T-helper 2 cell treated with Interferon-gamma antibody and Interleukin-4, amounts not matched to agents 5 μg/mL and 100 μg/mL, for 36 hours (primary cell): ENCODE measurements at regions not wholly inside any gene's neighbourhood (a gene's known extent, or its start where the extent isn't known, plus 50 kb on each side); places are given as distances from the start of the nearest gene placed in this dataset.

Experiments
- DNase-seq: peaks from one replicate; pipeline ENCODE4 v3.0.0; 2021; ENCODE audit warnings: low spot score
- H3K27ac Mint-ChIP-seq: one replicate; pipeline ENCODE4 v1.8.0; 2021; ENCODE audit warnings: mild to moderate bottlenecking, mixed read lengths
- H3K27me3 Mint-ChIP-seq: one replicate; pipeline ENCODE4 v1.8.0; 2021; ENCODE audit warnings: low read depth, mixed read lengths
- H3K36me3 Mint-ChIP-seq: one replicate; pipeline ENCODE4 v1.8.0; 2021; ENCODE audit warnings: low read depth, mixed read lengths
- H3K4me1 Mint-ChIP-seq: one replicate; pipeline ENCODE4 v1.8.0; 2021; ENCODE audit warnings: low read depth, mixed read lengths
- H3K4me3 Mint-ChIP-seq: one replicate; pipeline ENCODE4 v1.8.0; 2022; ENCODE audit warnings: mild to moderate bottlenecking, moderate library complexity, mixed read lengths
- H3K9me3 Mint-ChIP-seq: one replicate; pipeline ENCODE4 v1.8.0; 2021; ENCODE audit warnings: mixed read lengths

DNA sequence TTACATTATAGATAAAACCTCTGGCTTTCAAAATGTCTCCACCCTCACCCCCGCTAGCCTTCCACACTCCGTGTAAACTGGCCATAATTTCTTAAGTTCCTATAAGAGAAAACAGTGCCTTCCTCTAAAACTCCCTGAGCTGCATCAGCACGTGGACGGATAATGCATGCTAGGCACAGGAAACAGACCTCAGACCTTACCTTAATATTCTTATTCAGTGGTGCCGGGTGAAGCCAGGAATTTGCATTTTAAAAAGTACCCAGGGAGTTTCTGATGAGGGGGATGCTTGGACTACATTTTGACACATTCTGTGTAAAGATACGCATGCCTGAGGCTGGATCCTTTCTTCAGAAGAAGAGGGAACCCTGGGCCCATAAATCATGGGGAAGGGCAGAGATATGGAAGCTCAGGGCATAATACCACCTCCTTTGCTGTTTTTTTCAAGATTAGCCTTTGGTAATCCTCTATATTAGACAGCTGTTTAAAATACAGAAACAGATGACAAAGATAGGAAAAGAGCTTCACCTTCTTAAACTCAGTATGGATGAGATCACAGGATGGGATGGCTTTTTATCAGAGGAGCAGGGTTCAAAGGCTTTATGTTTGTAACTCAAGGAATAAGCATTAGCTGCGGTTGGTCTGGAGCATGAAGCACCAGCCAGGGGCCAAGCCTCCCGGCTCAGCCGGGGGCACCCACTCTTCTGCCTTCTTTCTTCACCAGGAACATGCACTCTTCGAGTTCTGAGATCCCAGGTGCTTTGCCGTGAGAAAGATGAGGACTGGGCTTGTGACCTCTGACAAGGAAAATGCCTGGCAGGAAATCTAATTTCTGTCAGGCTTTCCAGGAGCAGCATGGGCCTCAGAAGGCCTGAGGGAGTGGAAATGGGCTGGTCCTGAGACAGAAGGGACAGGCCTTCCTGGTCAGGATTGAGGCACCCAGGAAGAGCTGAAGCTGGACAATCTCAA lies 218.1 kb upstream of the SOX4 start:
- Mint-ChIP-seq H3K4me3 (no peak overlapping the region), H3K4me1 (no peaks in the 10 kb centered on the region), H3K9me3 (no peaks in the 10 kb centered on the region), H3K27me3 (no peaks in the 10 kb centered on the region), H3K27ac (no peak overlapping the region), H3K36me3 (no peaks in the 10 kb centered on the region)
- DNase-seq, result no peak

DNA sequence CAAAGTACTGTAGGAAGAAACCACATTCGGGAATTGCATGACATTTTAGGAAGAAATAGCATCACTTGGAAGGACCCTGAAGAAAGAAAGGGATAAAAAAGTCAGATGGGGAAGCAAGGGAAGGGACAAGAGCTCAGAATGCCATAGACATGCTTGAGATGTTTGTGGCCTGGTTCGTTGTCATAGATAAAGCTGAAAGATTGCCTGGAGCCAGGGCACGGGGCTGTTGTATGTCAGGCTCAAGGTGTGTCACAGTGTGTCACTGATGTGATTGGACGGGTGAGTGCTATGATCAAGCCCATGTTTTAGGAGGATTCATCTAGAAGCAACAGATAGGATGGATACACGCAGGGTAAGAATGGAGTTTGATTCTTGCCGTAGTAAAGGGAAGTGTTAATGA lies 216.2 kb upstream of the SOX4 start:
- no peak for DNase-seq
- H3K36me3 Mint-ChIP-seq, result no peaks in the 10 kb centered on the region

DNA sequence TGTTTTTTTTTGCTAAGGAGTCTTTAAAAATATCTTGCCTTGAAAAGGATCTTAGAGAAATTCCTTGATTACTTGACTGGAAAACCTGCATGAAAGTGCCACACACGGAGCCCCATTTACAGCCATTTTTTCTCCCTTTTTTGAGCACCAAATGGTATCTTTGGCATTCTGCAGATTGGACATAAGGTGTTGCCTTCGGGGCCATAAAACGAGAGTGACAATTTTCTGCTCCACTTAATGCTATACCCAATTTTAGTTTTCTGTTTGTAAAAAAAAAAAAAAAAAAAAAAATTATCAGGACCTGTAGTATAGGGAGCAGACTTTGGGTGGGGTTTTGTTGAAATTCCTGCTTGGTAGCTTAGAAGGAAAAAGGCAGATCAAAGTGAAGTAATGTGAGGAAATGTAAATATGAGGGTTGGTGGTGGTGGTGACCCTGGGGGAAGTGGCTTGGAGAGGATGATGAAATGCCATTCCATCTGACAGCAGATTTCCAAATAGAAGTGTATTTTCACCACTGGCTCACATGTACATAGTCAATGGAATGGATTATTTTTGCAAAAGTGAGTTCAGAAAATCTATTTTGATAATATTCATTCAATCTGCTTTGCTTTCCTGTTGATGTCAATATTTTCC lies 212.1 kb upstream of the SOX4 start:
- no peaks in the 10 kb centered on the region for H3K9me3 Mint-ChIP-seq
- H3K27me3 Mint-ChIP-seq, result no peaks in the 10 kb centered on the region
- no peak overlapping the region for H3K4me3 Mint-ChIP-seq
- H3K36me3 Mint-ChIP-seq, result no peaks in the 10 kb centered on the region
- no peak for DNase-seq
- H3K4me1 Mint-ChIP-seq, result no peaks in the 10 kb centered on the region
- no peak overlapping the region for H3K27ac Mint-ChIP-seq

More for the DNA sequence above, 216.2 kb upstream of the SOX4 start:
- no peaks in the 10 kb centered on the region for H3K9me3 Mint-ChIP-seq
- H3K4me3 Mint-ChIP-seq, result no peak overlapping the region
- no peaks in the 10 kb centered on the region for H3K27me3 Mint-ChIP-seq
- H3K27ac Mint-ChIP-seq, result no peak overlapping the region
- no peaks in the 10 kb centered on the region for H3K4me1 Mint-ChIP-seq

DNA sequence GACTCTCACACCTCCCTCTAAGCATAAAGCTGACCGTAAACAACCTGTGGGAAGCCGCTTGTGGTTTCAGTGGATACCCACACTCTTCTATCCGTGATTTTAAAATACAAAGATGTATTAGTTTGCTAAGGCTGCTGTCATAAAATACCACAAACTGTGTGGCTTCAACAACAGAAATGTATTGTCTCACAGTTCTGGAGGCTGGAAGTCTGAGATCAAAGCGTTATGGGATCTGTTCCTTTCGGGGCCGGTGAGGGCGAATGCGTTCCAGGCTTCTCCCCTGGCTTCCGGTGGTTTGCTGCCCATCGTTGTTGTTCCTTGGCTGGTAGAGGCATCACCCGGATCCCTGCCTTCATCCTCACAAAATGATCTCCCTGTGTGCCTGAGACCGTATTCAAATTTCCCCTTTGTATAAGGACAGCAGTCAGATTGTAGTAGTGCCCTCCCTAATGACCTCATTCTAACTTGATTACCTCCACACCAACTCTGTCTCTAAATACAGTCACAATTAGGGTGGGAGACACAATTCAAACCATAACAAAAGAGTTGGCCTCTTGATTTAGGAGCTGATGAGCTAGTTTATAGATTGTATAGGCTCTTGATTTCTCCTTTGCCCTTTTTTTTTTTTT lies 210.6 kb upstream of the SOX4 start:
- DNase-seq, result no peak
- Mint-ChIP-seq H3K27ac (no peak overlapping the region), H3K27me3 (no peaks in the 10 kb centered on the region), H3K36me3 (no peaks in the 10 kb centered on the region), H3K4me3 (no peak overlapping the region), H3K4me1 (no peaks in the 10 kb centered on the region), H3K9me3 (no peaks in the 10 kb centered on the region)

DNA sequence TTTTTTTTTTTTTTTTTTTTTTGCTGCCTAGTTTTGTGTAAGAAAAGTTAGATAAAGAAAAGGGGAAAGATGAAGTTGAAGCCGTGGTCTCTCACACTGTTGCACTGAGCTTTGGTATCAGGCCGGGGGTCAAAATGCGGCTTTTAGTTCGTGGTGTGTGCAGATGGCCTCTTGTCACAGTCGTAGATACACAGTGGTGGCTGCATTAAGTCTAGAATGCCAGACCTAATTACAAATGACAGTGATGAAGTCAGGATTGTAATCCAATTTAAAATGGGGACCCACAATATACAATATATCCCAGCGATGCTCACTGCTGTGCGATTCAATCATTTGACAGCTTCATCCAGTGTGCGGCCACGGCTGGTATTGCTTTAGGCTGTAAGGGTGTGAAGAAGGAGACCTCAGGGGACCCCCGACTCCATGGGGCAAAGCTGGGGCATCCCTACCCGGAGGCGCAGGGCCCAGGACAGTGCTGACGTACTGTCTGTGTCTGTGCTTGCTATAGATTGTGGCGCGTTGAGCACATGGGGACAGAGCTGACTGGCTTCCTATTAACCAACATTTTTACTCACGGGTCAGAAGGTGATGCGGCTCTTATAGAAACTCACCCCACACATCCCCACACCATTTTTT lies 210.0 kb upstream of the SOX4 start:
- Mint-ChIP-seq H3K4me1 (no peaks in the 10 kb centered on the region), H3K27me3 (no peaks in the 10 kb centered on the region), H3K27ac (no peak overlapping the region), H3K9me3 (no peaks in the 10 kb centered on the region), H3K4me3 (no peak overlapping the region), H3K36me3 (no peaks in the 10 kb centered on the region)
- no peak for DNase-seq

DNA sequence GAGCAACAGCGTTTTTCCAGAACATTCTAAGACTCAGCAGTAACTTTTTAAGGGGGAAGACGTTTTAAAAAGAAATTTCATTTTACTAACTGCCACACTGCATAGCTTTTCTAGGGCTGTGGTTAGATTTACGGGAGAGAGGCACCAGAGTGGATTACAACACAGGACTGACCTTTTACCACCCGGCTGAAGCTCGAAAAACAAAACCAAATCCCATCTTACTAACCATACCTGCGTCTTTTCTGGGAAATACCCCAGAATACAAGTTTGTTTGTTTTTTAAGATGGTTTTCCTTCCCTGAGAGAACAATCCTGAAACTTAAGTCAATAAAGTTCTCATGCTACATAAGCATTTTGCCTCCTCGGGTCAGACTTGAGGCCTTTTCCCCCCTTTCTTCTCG lies 209.3 kb upstream of the SOX4 start:
- Mint-ChIP-seq H3K27ac (no peak overlapping the region), H3K9me3 (no peaks in the 10 kb centered on the region), H3K4me3 (no peak overlapping the region), H3K4me1 (no peaks in the 10 kb centered on the region), H3K36me3 (no peaks in the 10 kb centered on the region), H3K27me3 (no peaks in the 10 kb centered on the region)
- DNase-seq, result no peak

DNA sequence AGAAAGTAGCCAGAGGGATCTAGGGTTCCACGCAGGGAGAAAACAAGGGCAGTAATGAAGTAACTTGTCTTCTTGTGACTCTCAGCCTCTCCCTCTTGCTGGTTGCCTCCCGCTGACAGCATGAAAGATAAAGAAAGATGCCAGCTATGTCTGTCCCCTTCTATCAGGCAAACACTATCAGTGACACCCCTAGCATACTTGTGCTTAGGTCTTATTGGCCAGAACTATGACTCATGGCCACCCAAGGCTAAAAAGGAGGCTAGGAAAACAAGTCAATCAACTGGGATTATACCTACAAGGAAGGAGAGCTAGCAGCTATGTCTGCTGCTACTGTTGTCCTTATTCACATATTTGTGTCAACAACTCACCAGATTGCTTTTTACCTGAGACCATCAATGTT lies 206.8 kb upstream of the SOX4 start:
- Mint-ChIP-seq H3K27me3 (no peaks in the 10 kb centered on the region), H3K4me1 (no peaks in the 10 kb centered on the region), H3K27ac (no peak overlapping the region), H3K36me3 (no peaks in the 10 kb centered on the region), H3K4me3 (no peak overlapping the region), H3K9me3 (no peaks in the 10 kb centered on the region)
- no peak for DNase-seq

DNA sequence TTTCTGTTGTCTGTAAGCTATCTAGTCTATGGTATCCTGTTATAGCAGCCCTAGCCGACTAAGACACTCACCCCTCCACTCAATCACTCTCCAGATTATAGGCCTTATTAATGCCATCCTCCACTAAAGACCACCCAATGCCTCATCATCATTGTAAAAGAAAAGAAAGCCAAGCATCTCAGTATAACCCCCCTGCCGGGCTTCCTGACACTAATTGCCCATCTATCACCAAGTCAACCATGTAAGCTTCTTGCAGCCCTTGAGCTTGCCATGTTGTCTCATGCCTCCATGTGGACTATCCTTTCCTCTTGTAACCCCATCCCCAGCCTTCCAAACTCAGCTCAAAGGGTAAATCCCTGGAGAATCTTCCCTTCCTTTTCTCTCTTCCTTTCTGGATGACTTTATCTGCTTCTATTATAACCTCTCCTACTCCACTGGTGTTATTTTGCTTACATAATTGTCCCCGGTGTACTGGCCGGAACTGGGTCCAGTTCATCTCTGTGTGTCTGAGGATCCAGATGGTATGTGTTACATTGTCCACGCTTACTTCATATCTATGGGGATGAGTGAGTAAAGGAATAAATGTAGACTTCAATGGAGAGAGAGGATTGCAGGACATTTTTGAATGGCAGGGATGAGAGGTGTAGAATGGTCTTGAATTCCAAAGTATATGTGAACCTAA lies 202.9 kb upstream of the SOX4 start:
- H3K27ac Mint-ChIP-seq, result no peak overlapping the region
- no peaks in the 10 kb centered on the region for H3K9me3 Mint-ChIP-seq
- no peaks in the 10 kb centered on the region for H3K4me1 Mint-ChIP-seq
- DNase-seq, result no peak
- H3K27me3 Mint-ChIP-seq, result peaks cover 4% of the 10 kb centered on the region
- no peak overlapping the region for H3K4me3 Mint-ChIP-seq
- no peaks in the 10 kb centered on the region for H3K36me3 Mint-ChIP-seq

DNA sequence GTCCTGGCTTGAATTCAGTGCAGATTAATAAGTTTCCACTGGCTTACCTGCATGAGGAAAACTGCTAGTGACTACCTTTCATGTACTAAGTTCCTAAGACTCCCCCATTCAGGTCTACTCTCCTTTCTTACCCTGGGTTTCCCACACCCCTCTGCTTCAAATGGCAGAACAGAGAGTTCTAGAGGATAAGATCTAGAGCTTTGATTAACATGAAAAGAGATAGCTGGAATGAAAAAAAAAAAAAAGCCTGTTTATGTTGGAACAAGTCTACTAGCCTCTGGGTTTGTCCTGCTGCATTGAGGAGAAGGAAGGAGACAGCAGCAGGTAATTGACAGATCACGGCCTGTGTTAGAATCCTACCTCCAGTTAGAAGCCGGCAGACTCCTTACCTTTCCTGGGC lies 201.4 kb upstream of the SOX4 start:
- Mint-ChIP-seq H3K27ac (no peak overlapping the region), H3K4me3 (no peak overlapping the region), H3K27me3 (peaks cover 9% of the 10 kb centered on the region), H3K4me1 (no peaks in the 10 kb centered on the region), H3K9me3 (no peaks in the 10 kb centered on the region), H3K36me3 (no peaks in the 10 kb centered on the region)
- no peak for DNase-seq

DNA sequence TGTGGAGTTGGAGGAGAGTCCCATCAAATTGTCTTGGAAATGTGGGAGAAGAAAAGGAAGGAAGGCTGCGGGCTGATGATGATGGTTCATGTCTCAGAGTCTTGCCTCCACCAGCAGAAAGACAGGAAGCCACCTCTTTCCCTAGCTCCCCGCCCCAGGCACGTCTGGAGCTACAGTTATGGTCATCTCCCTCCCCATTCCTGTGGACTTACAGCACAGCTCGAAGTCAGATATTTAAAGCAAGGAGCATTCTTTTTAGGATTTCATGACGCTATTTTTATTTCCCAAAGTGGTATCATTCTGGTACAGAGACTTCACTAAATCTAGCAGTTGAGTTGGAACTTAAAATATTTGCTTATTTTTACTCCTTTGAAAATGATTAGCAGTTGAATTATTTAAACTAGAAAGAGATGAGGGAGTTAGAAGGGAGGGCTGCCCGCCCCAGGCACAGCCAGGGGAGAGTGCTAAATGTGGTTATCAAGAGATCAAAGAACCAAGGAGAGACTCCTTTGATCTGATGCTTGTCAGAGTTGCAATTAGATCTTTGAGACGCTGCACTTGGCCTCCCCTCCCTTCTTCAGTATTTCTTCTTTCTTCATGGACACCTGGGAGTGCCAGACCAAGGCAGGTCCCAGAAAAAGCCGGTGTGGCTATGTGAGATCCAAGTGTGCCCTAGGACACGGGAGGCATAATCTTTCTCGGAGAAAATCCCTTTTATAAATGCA lies 199.9 kb upstream of the SOX4 start:
- H3K27ac Mint-ChIP-seq, result no peak overlapping the region
- peaks cover 9% of the 10 kb centered on the region for H3K27me3 Mint-ChIP-seq
- H3K4me1 Mint-ChIP-seq, result no peaks in the 10 kb centered on the region
- no peak overlapping the region for H3K4me3 Mint-ChIP-seq
- no peak for DNase-seq
- no peaks in the 10 kb centered on the region for H3K36me3 Mint-ChIP-seq
- H3K9me3 Mint-ChIP-seq, result no peaks in the 10 kb centered on the region

DNA sequence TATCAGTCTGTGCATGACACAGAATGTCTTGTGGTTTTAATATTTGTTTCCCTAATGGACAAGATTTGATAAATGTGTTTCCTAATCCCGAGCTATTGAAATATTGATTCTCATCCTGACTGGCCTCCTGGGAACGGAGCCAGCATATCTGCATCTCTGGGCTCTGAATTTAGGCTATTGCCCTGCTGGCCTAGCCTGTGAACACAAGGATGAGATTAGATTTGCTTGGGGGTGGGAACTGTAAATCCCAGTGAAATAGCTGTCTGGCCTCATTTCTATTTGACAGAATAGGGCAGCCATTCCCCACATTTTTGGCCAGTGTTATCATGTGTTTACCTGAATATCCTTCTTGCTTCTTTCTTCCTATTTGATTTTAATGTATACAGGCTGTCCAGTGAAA lies 198.4 kb upstream of the SOX4 start:
- Mint-ChIP-seq H3K27me3 (peaks cover 9% of the 10 kb centered on the region), H3K27ac (no peak overlapping the region), H3K4me1 (no peaks in the 10 kb centered on the region), H3K4me3 (no peak overlapping the region), H3K36me3 (no peaks in the 10 kb centered on the region), H3K9me3 (no peaks in the 10 kb centered on the region)
- no peak for DNase-seq

DNA sequence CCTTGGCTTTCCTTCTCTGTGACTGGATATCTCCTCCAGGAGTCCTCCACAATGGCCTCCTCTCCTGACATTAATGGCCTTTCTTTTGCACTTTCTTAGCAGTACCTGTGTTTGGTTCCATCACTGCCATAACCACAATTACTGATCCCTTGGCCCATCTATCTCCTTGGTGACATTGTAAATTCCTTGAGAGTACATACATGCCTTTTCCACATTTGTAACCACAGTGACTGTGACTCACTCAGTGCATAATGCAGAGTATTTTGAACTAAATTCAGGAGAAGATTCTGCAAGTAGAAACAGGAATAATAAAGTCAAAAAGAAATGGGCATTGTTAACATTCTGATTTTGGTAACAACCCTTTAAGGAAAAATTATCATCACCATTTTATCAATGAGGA lies 197.2 kb upstream of the SOX4 start:
- Mint-ChIP-seq H3K9me3 (no peaks in the 10 kb centered on the region), H3K36me3 (no peaks in the 10 kb centered on the region), H3K27me3 (peaks cover 9% of the 10 kb centered on the region), H3K4me3 (no peak overlapping the region), H3K27ac (no peak overlapping the region), H3K4me1 (no peaks in the 10 kb centered on the region)
- DNase-seq, result no peak

DNA sequence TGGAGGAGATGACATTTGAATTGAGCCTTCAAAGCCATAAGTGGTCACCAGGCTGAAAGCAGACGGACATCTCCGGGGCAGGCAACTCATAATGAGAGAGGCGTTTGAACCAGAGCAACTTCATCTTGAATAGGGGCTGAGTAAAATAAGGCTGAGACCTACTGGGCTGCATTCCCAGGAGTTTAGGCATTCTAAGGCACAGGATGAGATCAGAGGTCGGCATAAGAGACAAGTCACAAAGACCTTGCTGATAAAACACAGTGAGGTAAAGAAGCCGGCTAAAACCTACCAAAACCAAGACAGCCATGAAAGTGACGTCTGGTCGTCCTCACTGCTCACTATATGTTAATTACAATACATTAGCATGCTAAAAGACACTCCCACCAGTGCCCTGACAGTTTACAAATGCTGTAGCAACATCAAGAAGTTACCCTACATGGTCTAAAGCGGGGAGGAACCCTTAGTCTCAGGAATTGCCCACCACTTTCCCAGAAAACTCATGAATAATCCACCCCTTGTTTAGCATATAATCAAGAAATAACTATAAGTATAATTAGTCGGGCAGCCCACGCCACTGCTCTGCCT lies 194.7 kb upstream of the SOX4 start:
- H3K9me3 Mint-ChIP-seq, result no peaks in the 10 kb centered on the region
- no peaks in the 10 kb centered on the region for H3K36me3 Mint-ChIP-seq
- peaks cover 5% of the 10 kb centered on the region for H3K27me3 Mint-ChIP-seq
- no peak overlapping the region for H3K27ac Mint-ChIP-seq
- no peak for DNase-seq
- no peak overlapping the region for H3K4me3 Mint-ChIP-seq
- peaks cover 13% of the 10 kb centered on the region for H3K4me1 Mint-ChIP-seq
